HCT116 (cell line): ENCODE measurements at regions not wholly inside any gene's neighbourhood (a gene's known extent, or its start where the extent isn't known, plus 50 kb on each side); places are given as distances from the start of the nearest gene placed in this dataset.

ENCODE experiments used
- ATAC-seq: fragments of 200-7000 bp; cut with Tn5 transposase; 2 replicates; pipeline ENCODE4 v1.9.1; 2020; ENCODE audit warnings: mild to moderate bottlenecking, moderate library complexity
- BruUV-seq: library from RNA; stranded (reverse); fragments of 400-500 nt; replicated peaks from 2 replicates; lab custom pipeline; 2021; lab: Mats Ljungman, UMichigan
- CTCF ChIA-PET: fragments of 300-600 bp; sonication (Branson Sonifier 250); formaldehyde crosslinking; loops from one replicate; lab custom pipeline; 2021; ENCODE audit warnings: antibody characterized with exemption; lab: Charles Lee
- POLR2A ChIA-PET: fragments of 300-600, 350-600 bp; sonication (Branson Sonifier 250); formaldehyde crosslinking; loops from one replicate; lab custom pipeline; 2021; ENCODE audit warnings: antibody characterized with exemption; lab: Charles Lee
- RAD21 ChIA-PET, 2 experiments: fragments of 300-600 bp; sonication (Branson Sonifier 250); formaldehyde crosslinking; loops; one replicate each; lab custom pipeline; 2023; ENCODE audit warnings: low total read pairs in 2 of 2; ENCODE audit not compliant: uncharacterized antibody in 2 of 2, unreplicated experiment in 2 of 2, low non-redundant PET in 1 of 2; lab: Charles Lee
- DNase-seq: peaks from one replicate; pipeline ENCODE4 v3.0.0-alpha.2; 2010; ENCODE audit warnings: low read depth, low spot score
- H2AFZ ChIP-seq: fragments of 200-600 bp; shearing (Covaris generic), sonication (generic); 2 replicates; pipeline ENCODE4 v1.6.1; 2017; ENCODE audit warnings: low read depth, mixed run types, mixed read lengths, antibody characterized with exemption, low read length; ENCODE audit not compliant: poor library complexity, severe bottlenecking
- H3K27ac ChIP-seq: 2 replicates; pipeline ENCODE4 v1.5.1; 2012; ENCODE audit warnings: low read depth, low read length
- H3K27me3 ChIP-seq: fragments of 200-600 bp; sonication (generic); 2 replicates; pipeline ENCODE4 v1.6.1; 2016; ENCODE audit warnings: mixed run types, low read length, mixed read lengths; ENCODE audit not compliant: insufficient read depth
- H3K36me3 ChIP-seq, 2 experiments: fragments of 200-500 bp in 1 of 2; fragments of 200-600 bp in 1 of 2; sonication (Bioruptor generic) in 1 of 2; sonication (generic) in 1 of 2; 2 replicates each; pipeline versions ENCODE4 v1.5.1 to v1.6.1; 2014 to 2016; ENCODE audit warnings: low read length in 2 of 2, inconsistent platforms in 1 of 2, mixed read lengths in 1 of 2, mixed run types in 1 of 2; ENCODE audit not compliant: insufficient read depth in 2 of 2, control insufficient read depth in 1 of 2
- H3K4me1 ChIP-seq, 2 experiments: fragments of 200-600 bp in 1 of 2; sonication (generic) in 1 of 2; 2 replicates each; pipeline versions ENCODE4 v1.5.1 to v1.6.1; 2012 to 2017; ENCODE audit warnings: low read length in 2 of 2, inconsistent platforms in 1 of 2, mild to moderate bottlenecking in 1 of 2, mixed read lengths in 1 of 2, mixed run types in 1 of 2, moderate library complexity in 1 of 2; ENCODE audit not compliant: insufficient read depth in 2 of 2, control insufficient read depth in 1 of 2
- H3K4me2 ChIP-seq: fragments of 200-600 bp; sonication (generic); 2 replicates; pipeline ENCODE4 v1.6.1; 2017; ENCODE audit warnings: mixed run types, low read length, mixed read lengths
- H3K4me3 ChIP-seq, 2 experiments: fragments of 200-600 bp in 1 of 2; sonication (generic) in 1 of 2; replicated peaks in 1 of 2; 2 replicates each; pipeline ENCODE4 v1.5.1; 2011 to 2016; ENCODE audit warnings: low read length in 2 of 2, control low read depth in 1 of 2, low read depth in 1 of 2, mild to moderate bottlenecking in 1 of 2, mixed read lengths in 1 of 2, mixed run types in 1 of 2
- H3K79me2 ChIP-seq: fragments of 200-600 bp; sonication (generic); 2 replicates; pipeline ENCODE4 v1.6.1; 2017; ENCODE audit warnings: mild to moderate bottlenecking, mixed run types, low read length, moderate library complexity, mixed read lengths; ENCODE audit not compliant: insufficient read depth
- H3K9ac ChIP-seq: fragments of 200-600 bp; sonication (generic); 2 replicates; pipeline ENCODE4 v1.6.1; 2016; ENCODE audit warnings: low read length, mixed read lengths
- H3K9me2 ChIP-seq: fragments of 200-600 bp; sonication (generic), shearing (Covaris generic); 2 replicates; pipeline ENCODE4 v1.6.1; 2017; ENCODE audit warnings: mixed run types, mild to moderate bottlenecking, moderate library complexity; ENCODE audit not compliant: insufficient read depth
- H3K9me3 ChIP-seq, 2 experiments: fragments of 200-500 bp in 1 of 2; fragments of 200-600 bp in 1 of 2; sonication (Bioruptor generic) in 1 of 2; sonication (generic) in 1 of 2; 2 replicates each; pipeline ENCODE4 v1.6.1; 2014 to 2017; ENCODE audit warnings: low read length in 2 of 2, mixed read lengths in 2 of 2, inconsistent platforms in 1 of 2, low read depth in 1 of 2, mild to moderate bottlenecking in 1 of 2, mixed run types in 1 of 2, moderate library complexity in 1 of 2; ENCODE audit not compliant: control insufficient read depth in 1 of 2, insufficient read depth in 1 of 2
- H4K20me1 ChIP-seq: fragments of 200-600 bp; sonication (generic), shearing (Covaris generic); 2 replicates; pipeline ENCODE4 v1.6.1; 2017; ENCODE audit warnings: mixed run types, mild to moderate bottlenecking, moderate library complexity; ENCODE audit not compliant: insufficient read depth
- CBX3 ChIP-seq: IDR thresholded peaks from 2 replicates; pipeline ENCODE4 v1.6.1; 2012; ENCODE audit warnings: low read depth
- CEBPB ChIP-seq: IDR thresholded peaks from 2 replicates; pipeline ENCODE4 v1.6.1; 2012; ENCODE audit warnings: low read depth
- EGR1 ChIP-seq: IDR thresholded peaks from 2 replicates; pipeline ENCODE4 v1.6.1; 2012; ENCODE audit warnings: low read depth
- ELF1 ChIP-seq: IDR thresholded peaks from 2 replicates; pipeline ENCODE4 v1.6.1; 2012; ENCODE audit warnings: low read depth, borderline replicate concordance
- EZH2 ChIP-seq: fragments of 200-600 bp; sonication (generic); IDR thresholded peaks from 2 replicates; pipeline ENCODE4 v1.6.1; 2017; ENCODE audit warnings: antibody characterized with exemption, mixed run types
- FOSL1 ChIP-seq: IDR thresholded peaks from 2 replicates; pipeline ENCODE4 v1.6.1; 2012; ENCODE audit warnings: low read depth
- POLR2A ChIP-seq: IDR thresholded peaks from 2 replicates; pipeline ENCODE4 v1.7.0; 2011; ENCODE audit warnings: borderline replicate concordance; ENCODE audit not compliant: insufficient read depth, insufficient read length; ENCODE audit errors: extremely low read depth
- POLR2AphosphoS5 ChIP-seq: IDR thresholded peaks from 2 replicates; pipeline ENCODE4 v1.6.1; 2011; ENCODE audit warnings: mild to moderate bottlenecking, low read depth, low read length, moderate library complexity
- RAD21 ChIP-seq: IDR thresholded peaks from 2 replicates; pipeline ENCODE4 v1.6.1; 2012; ENCODE audit warnings: low read depth, mild to moderate bottlenecking
- SIN3A ChIP-seq: IDR thresholded peaks from 2 replicates; pipeline ENCODE4 v1.6.1; 2012; ENCODE audit warnings: low read depth
- SP1 ChIP-seq: IDR thresholded peaks from 2 replicates; pipeline ENCODE4 v1.6.1; 2012; ENCODE audit warnings: low read depth
- TCF7L2 ChIP-seq: IDR thresholded peaks from 2 replicates; pipeline ENCODE4 v1.7.0; 2011; ENCODE audit warnings: borderline replicate concordance, inconsistent platforms; ENCODE audit not compliant: insufficient read depth, insufficient read length; ENCODE audit errors: extremely low read depth
- ZBTB33 ChIP-seq: IDR thresholded peaks from 2 replicates; pipeline ENCODE4 v1.6.1; 2011; ENCODE audit warnings: mild to moderate bottlenecking, low read length, moderate library complexity; ENCODE audit not compliant: insufficient replicate concordance; ENCODE audit errors: extremely low read depth
- intact Hi-C: fragments of 100-400 bp; cut with micrococcal nuclease; formaldehyde crosslinking; loops from 2 replicates; pipeline ENCODE4 v1.10.0; 2022
- TF ChIP-seq, protein P1 (sequence below): IDR thresholded peaks from 2 replicates; pipeline ENCODE4 v1.6.1; 2012

DNA sequence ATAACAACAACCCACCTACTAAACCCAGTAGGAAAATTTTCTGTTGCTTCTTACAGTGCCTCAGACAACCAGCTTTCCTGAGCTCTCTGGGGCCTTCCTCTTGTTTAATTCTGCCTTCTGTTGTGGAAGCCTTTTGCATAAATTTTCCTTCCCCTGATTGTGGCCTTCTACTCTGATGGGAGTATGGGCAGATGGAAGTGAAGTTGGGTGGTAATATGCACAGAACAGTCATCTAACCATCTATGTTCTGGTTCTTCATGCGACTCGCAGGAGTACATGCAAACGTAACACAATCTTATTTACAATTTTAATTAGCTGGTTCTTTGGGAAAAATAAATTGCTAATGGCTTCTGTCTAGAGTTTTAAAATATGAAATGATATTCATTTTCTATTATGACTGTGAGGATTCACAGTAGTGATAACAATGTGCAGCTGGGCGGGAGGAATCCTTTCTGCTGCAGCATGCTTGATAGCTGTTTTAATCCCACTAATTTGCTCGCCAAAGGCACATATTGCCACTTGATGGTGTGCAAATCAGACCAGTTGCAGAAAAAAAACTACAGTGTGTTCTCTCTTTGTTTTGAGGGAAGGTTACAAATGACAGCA, 311.5 kb upstream of the ROPN1 start:
- BruUV-seq, result no TSS peak
- no peak overlapping the region for H3K4me2 ChIP-seq

GRCh38 chr3:124306665-124307064, 314.7 kb upstream of the ROPN1 start:
- ATAC-seq, result no peak
- no peak for DNase-seq
- H3K36me3 ChIP-seq, result no peaks in the 10 kb centered on the region
- H3K4me3 ChIP-seq, result no peak overlapping the region
- no peaks in the 10 kb centered on the region for H3K4me1 ChIP-seq
- RAD21 ChIA-PET, result no interaction called here
- no peaks in the 10 kb centered on the region for H4K20me1 ChIP-seq
- POLR2A ChIA-PET, result no interaction called here
- H3K4me2 ChIP-seq, result no peak overlapping the region
- CTCF ChIA-PET, result no interaction called here
- H3K9me3 ChIP-seq, result peaks cover 0 to 6% of the 10 kb centered on the region in 2 experiments; a peak in 1 of 4 replicates
- intact Hi-C loops, result no loop called here
- no peak overlapping the region for H3K9ac ChIP-seq
- no TSS peak for BruUV-seq
- H3K27me3 ChIP-seq, result peaks cover 45% of the 10 kb centered on the region
- H3K79me2 ChIP-seq, result no peaks in the 10 kb centered on the region
- H3K9me2 ChIP-seq, result no peaks in the 10 kb centered on the region
- no peak overlapping the region for H2AFZ ChIP-seq
- TF ChIP-seq SP1, result no peak
- TF ChIP-seq FOSL1, result no peak
- TF ChIP-seq SIN3A, result no peak
- TF ChIP-seq ZBTB33, result no peak
- no peak for TF ChIP-seq RAD21
- no peak for TF ChIP-seq POLR2AphosphoS5
- TF ChIP-seq EGR1, result no peak
- TF ChIP-seq, all 23 proteins: peak for 0
- H3K27ac ChIP-seq, result no peak overlapping the region

More for the DNA sequence above, 311.5 kb upstream of the ROPN1 start:
- H3K9ac ChIP-seq, result no peak overlapping the region
- H3K9me3 ChIP-seq, result peaks cover 0 to 6% of the 10 kb centered on the region in 2 experiments; a peak in 1 of 4 replicates
- H3K4me3 ChIP-seq, result no peak overlapping the region
- H3K27ac ChIP-seq, result no peak overlapping the region
- no peak overlapping the region for H2AFZ ChIP-seq
- no peaks in the 10 kb centered on the region for H3K4me1 ChIP-seq
- RAD21 ChIA-PET, result no interaction called here
- POLR2A ChIA-PET, result no interaction called here
- DNase-seq (no peak), ATAC-seq (no peak)
- no peaks in the 10 kb centered on the region for H3K79me2 ChIP-seq
- H4K20me1 ChIP-seq, result no peaks in the 10 kb centered on the region
- CTCF ChIA-PET, result no interaction called here
- peaks cover 70% of the 10 kb centered on the region for H3K27me3 ChIP-seq
- no peaks in the 10 kb centered on the region for H3K9me2 ChIP-seq
- intact Hi-C loops, result no loop called here
- TF ChIP-seq POLR2A, result no peak
- no peak for TF ChIP-seq POLR2AphosphoS5
- no peak for TF ChIP-seq SIN3A
- TF ChIP-seq, protein P1, sequence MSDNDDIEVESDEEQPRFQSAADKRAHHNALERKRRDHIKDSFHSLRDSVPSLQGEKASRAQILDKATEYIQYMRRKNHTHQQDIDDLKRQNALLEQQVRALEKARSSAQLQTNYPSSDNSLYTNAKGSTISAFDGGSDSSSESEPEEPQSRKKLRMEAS, result no peak
- no peak for TF ChIP-seq EZH2
- no peak for TF ChIP-seq CEBPB
- no peak for TF ChIP-seq ELF1
- TF ChIP-seq CBX3, result no peak
- TF ChIP-seq TCF7L2, result no peak
- H3K36me3 ChIP-seq, result no peaks in the 10 kb centered on the region
